ENCODE measurements at regions not wholly inside any gene's neighbourhood (a gene's known extent, or its start where the extent isn't known, plus 50 kb on each side); places are given as distances from the start of the nearest gene placed in this dataset.

- TF ChIP-seq CTCF (IDR thresholded peaks at IDR 0.05) (no peak), POLR2AphosphoS5 (IDR thresholded peaks at IDR 0.05; ENCODE audit: low read depth, low read length) (no peak), SIN3A (IDR thresholded peaks at IDR 0.05; ENCODE audit: borderline replicate concordance, insufficient read depth, low read depth, low read length) (no peak), REST (IDR thresholded peaks at IDR 0.05; ENCODE audit: insufficient read depth in 1 of 2, low read depth in 2 of 2, low read length in 1 of 2) (no peak)
These were observed 206.3 kb downstream of the MAF start for GRCh38 chr16:79394206-79394605.
